ENCODE measurements at regions not wholly inside any gene's neighbourhood (a gene's known extent, or its start where the extent isn't known, plus 50 kb on each side); places are given as distances from the start of the nearest gene placed in this dataset.

DNA sequence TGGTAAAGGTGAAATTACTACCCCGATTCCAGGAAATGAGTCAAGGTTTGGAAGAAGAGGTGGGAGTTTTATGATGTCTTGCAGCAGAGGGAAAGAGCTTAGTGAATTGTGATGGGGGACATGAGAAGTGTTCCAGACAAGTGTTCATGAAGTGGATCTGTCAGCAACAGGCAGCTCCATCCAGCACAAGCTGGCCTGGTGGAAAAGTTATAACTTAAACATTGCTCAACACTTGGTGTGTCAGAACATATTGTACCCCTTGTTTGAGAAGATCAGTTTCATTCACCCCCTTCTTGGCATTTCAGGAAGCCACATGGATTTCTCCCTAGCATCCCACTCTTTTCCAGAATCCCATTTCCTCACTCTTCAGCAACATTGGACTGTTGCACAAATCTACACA, 222.0 kb downstream of the B3GLCT start:
- DNase-seq (ENCODE audit: low read depth in 1 of 2, low spot score in 1 of 2), result no peak
- Histone ChIP-seq H3K4me3 (no peak overlapping the region), H3K9me3 (no peaks in the 10 kb centered on the region), H3K27ac (no peak overlapping the region), H3K4me2 (no peak overlapping the region), H3K4me1 (no peaks in the 10 kb centered on the region)
- FAIRE-seq, result no peak
- ATAC-seq, result no peak
- CTCF ChIA-PET, result interaction anchor here (10.0 kb wide), 1 partner anchor 185 kb away, joined by 101 read pairs; no protein-coding TSS in a partner anchor
- POLR2A ChIA-PET, result no interaction called here
- TF ChIP-seq TP53 (CRISPR knock-in tag; IDR thresholded peaks at IDR 0.05) (no peak), FOSB (CRISPR knock-in tag; IDR thresholded peaks at IDR 0.05) (no peak), EHMT2 (IDR thresholded peaks at IDR 0.05; ENCODE audit: low read depth) (no peak)
- WGBS (ENCODE audit: missing lambda C conversion rate), result 5% methylated on average over 1 of the region's 1 CpG

DNA sequence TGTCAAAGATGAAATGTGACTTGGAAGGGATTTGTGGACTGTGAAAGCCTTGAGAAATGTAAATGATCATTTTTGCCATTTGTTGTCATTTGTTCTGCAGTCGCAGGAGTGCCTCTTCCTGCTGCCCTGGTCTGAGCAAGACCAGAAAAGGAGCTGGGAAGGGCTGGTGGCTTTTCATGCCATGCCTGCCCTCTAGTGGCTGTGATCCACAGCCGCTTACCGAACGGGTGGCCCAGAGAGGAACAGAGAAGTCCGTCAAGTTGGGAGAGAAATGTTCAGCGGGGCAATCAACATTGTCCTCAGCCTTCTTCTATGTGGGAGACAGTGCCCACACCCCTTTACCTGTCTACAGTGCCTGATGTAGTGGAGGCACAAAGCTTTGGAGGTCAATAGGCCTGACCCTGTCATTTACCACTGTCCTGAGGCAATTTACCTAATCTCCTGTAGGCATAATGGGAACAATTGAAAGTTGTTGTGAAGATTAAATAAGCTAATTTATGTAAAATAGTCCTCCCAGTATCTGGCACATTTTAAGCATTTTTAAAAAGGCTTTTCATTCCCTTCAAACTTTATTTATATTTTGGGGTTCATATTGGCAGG, 224.5 kb downstream of the B3GLCT start:
- DNase-seq (ENCODE audit: low read depth in 1 of 2, low spot score in 1 of 2) (peak; percentile 60 to 75), ATAC-seq (peak; percentile 99 to 100), FAIRE-seq (peak; percentile 76)
- H3K27ac ChIP-seq, result no peak overlapping the region
- peak overlapping the region; percentile 53 for H3K4me2 ChIP-seq
- 0% methylated on average over 5 of the region's 6 CpGs for WGBS (ENCODE audit: missing lambda C conversion rate)
- no peak overlapping the region for H3K4me3 ChIP-seq
- TF ChIP-seq ZFP36 (IDR thresholded peaks at IDR 0.05; ENCODE audit: borderline replicate concordance, partially characterized antibody), result peak; percentile 9
- peak; percentile 73 to 84 for TF ChIP-seq RAD21 (conservative IDR thresholded peaks at IDR 0.05 in 1 of 2, IDR thresholded peaks at IDR 0.05 in 1 of 2)
- TF ChIP-seq SMC3 (IDR thresholded peaks at IDR 0.05), result peak; percentile 73
- TF ChIP-seq CTCF (IDR thresholded peaks at IDR 0.05), result peak; percentile 64
- TF ChIP-seq HES2 (IDR thresholded peaks at IDR 0.05), result no peak
- TF ChIP-seq NPAS2 (CRISPR knock-in tag; IDR thresholded peaks at IDR 0.05; ENCODE audit: borderline replicate concordance), result no peak
- TF ChIP-seq FOSB (CRISPR knock-in tag; IDR thresholded peaks at IDR 0.05), result no peak
- no peak for TF ChIP-seq KDM1A (IDR thresholded peaks at IDR 0.05; ENCODE audit: low read depth)
- no peaks in the 10 kb centered on the region for H3K4me1 ChIP-seq
- ChIA-PET CTCF (interaction anchor here (0.5 to 10.0 kb wide), 29 partner anchors 10 to 366 kb away, joined by 3 to 101 read pairs (median 3); no protein-coding TSS in a partner anchor), POLR2A (no interaction called here)
- H3K9me3 ChIP-seq, result no peaks in the 10 kb centered on the region

DNA sequence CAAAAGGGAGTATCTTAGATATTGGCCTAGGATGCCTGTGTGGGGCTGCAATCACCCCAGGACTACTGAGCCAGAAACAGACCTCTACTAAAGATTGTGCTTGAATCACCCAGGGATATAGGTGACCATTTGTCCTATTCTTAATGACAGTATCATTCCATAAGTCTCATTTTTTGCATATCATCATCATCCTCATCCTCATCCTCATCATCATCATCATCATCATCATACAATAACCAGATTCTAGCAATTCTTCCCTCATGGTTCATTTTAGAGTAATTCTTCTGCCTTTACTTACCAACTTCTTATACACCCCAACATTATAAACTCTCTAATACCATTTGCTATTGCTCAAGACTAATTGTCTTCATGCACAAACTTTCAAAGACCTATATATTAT, 226.6 kb downstream of the B3GLCT start:
- ATAC-seq, result no peak
- Histone ChIP-seq H3K27ac (no peak overlapping the region), H3K4me1 (no peaks in the 10 kb centered on the region), H3K4me2 (no peak overlapping the region), H3K9me3 (no peaks in the 10 kb centered on the region), H3K4me3 (no peak overlapping the region)
- POLR2A ChIA-PET, result no interaction called here
- FAIRE-seq, result no peak
- DNase-seq (ENCODE audit: low read depth in 1 of 2, low spot score in 1 of 2), result no peak
- TF ChIP-seq, protein P1, sequence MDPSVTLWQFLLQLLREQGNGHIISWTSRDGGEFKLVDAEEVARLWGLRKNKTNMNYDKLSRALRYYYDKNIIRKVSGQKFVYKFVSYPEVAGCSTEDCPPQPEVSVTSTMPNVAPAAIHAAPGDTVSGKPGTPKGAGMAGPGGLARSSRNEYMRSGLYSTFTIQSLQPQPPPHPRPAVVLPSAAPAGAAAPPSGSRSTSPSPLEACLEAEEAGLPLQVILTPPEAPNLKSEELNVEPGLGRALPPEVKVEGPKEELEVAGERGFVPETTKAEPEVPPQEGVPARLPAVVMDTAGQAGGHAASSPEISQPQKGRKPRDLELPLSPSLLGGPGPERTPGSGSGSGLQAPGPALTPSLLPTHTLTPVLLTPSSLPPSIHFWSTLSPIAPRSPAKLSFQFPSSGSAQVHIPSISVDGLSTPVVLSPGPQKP (IDR thresholded peaks at IDR 0.05; ENCODE audit: low read depth, low read length), result no peak
- TF ChIP-seq KDM1A (IDR thresholded peaks at IDR 0.05; ENCODE audit: low read depth), result no peak
- CTCF ChIA-PET, result interaction anchor here (0.9 to 10.0 kb wide), 3 partner anchors 11 to 190 kb away, joined by 3 to 101 read pairs (median 3); no protein-coding TSS in a partner anchor

DNA sequence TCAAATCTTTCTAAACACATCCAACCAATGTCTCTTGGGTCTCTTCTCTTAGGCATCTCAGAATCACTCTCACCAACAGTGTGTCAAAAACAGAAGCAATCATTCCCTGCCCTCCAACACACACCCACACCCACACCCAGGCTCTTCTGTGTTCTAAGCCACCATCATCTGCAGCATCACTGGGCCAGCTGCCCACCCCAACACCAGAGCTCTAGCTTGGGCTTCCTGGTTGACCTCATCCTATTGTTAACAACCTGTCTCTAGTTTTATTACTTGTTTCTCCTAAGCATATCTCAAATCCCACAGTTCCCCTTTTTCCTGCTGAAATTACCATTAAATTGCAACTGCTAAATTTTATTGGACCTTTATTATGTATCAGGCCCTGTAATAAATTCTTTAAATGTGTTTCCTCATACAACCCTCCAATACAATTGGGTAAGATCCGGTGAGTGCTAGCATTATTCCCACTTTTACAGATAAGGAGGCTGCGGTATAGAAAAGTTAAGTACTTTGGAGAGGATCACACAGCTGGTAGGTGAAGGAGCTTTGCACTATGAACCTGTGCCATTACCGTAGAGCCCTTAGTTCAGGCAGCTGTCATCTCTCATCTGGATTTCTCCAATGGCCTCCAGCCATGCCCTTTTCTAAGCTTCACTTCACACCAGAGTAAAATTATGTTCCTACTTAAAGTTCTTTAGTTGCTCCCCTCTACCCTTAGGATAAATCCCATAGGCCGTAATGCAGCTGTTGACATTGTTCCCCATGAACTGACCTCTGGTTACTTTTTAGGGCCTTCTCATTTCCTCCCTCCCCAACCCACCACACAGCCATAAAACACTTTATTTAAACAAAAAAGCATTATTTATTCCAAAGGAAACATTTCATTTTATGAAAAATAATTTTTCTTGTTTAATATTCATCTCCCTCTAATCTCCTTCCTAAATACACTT, 227.7 kb downstream of the B3GLCT start:
- no peak overlapping the region for H3K4me2 ChIP-seq
- DNase-seq (ENCODE audit: low read depth in 1 of 2, low spot score in 1 of 2), result no peak
- no peak overlapping the region for H3K4me3 ChIP-seq
- H3K27ac ChIP-seq, result no peak overlapping the region
- ChIA-PET POLR2A (no interaction called here), CTCF (interaction anchor here (1.3 to 10.0 kb wide), 3 partner anchors 50 to 253 kb away, joined by 3 to 101 read pairs (median 4); no protein-coding TSS in a partner anchor)
- FAIRE-seq, result no peak
- 59% methylated on average over 4 of the region's 4 CpGs for WGBS (ENCODE audit: missing lambda C conversion rate)
- no peaks in the 10 kb centered on the region for H3K9me3 ChIP-seq
- no peak for ATAC-seq
- no peaks in the 10 kb centered on the region for H3K4me1 ChIP-seq
- TF ChIP-seq E2F6 (IDR thresholded peaks at IDR 0.05; ENCODE audit: borderline replicate concordance, low read depth) (no peak), HEYL (CRISPR knock-in tag; IDR thresholded peaks at IDR 0.05) (no peak), FOSB (CRISPR knock-in tag; IDR thresholded peaks at IDR 0.05) (no peak), HOXB5 (CRISPR knock-in tag; IDR thresholded peaks at IDR 0.05) (no peak), ZC3H11A (IDR thresholded peaks at IDR 0.05) (no peak), USF2 (IDR thresholded peaks at IDR 0.05) (no peak), REST (IDR thresholded peaks at IDR 0.05) (no peak), HOXA7 (CRISPR knock-in tag; IDR thresholded peaks at IDR 0.05) (no peak)

Data from A549 (cell line).